CD14-positive monocyte (primary cell): ENCODE measurements at regions not wholly inside any gene's neighbourhood (a gene's known extent, or its start where the extent isn't known, plus 50 kb on each side); places are given as distances from the start of the nearest gene placed in this dataset.

ENCODE experiments used
- DNase-seq, 3 donors: peaks; one replicate each; pipeline ENCODE4 v3.0.0-alpha.2; 2011 to 2022
- H2AFZ ChIP-seq: 2 replicates; pipeline ENCODE4 v1.6.0; 2012; ENCODE audit warnings: mild to moderate bottlenecking, low read depth, low read length, inconsistent platforms; ENCODE audit not compliant: insufficient read depth, poor library complexity, severe bottlenecking
- H3K27ac ChIP-seq, 2 donors: 1 replicate in 1 of 2; 2 replicates in 1 of 2; pipeline ENCODE4 v1.5.1; 2012 to 2013; ENCODE audit warnings: low read length in 2 of 2, control low read depth in 1 of 2, inconsistent platforms in 1 of 2, low read depth in 1 of 2, mild to moderate bottlenecking in 1 of 2
- H3K27me3 ChIP-seq, 2 donors: one replicate each; pipeline versions ENCODE4 v1.6.0 to v1.6.1; 2011 to 2013; ENCODE audit warnings: low read length in 2 of 2; ENCODE audit not compliant: control insufficient read depth in 2 of 2, insufficient read depth in 2 of 2
- H3K36me3 ChIP-seq, 2 donors: replicated peaks in 1 of 2; 1 replicate in 1 of 2; 2 replicates in 1 of 2; pipeline versions ENCODE4 v1.5.1 to v1.6.1; 2012 to 2013; ENCODE audit warnings: low read length in 2 of 2, control low read depth in 1 of 2, inconsistent platforms in 1 of 2, mild to moderate bottlenecking in 1 of 2; ENCODE audit not compliant: insufficient read depth in 2 of 2, control insufficient read depth in 1 of 2
- H3K4me1 ChIP-seq, 2 donors: 1 replicate in 1 of 2; 2 replicates in 1 of 2; pipeline versions ENCODE4 v1.5.1 to v1.6.1; 2012 to 2013; ENCODE audit warnings: low read length in 2 of 2, control low read depth in 1 of 2, inconsistent platforms in 1 of 2, mild to moderate bottlenecking in 1 of 2, moderate library complexity in 1 of 2; ENCODE audit not compliant: insufficient read depth in 2 of 2, control insufficient read depth in 1 of 2
- H3K4me2 ChIP-seq: replicated peaks from 2 replicates; pipeline ENCODE3; 2012; ENCODE audit warnings: low read length, moderate library complexity, mild to moderate bottlenecking; ENCODE audit not compliant: poor library complexity, severe bottlenecking; ENCODE audit errors: extremely low read depth
- H3K4me3 ChIP-seq, 3 experiments: fragments of 200-600 bp in 1 of 3; sonication (generic) in 1 of 3; replicated peaks in 1 of 3; 1 replicate in 2 of 3; 2 replicates in 1 of 3; pipeline ENCODE4 v1.5.1; 2011 to 2013; ENCODE audit warnings: low read length in 3 of 3, mild to moderate bottlenecking in 3 of 3, control low read depth in 2 of 3, low read depth in 2 of 3, inconsistent platforms in 1 of 3, moderate library complexity in 1 of 3
- H3K79me2 ChIP-seq: 2 replicates; pipeline ENCODE4 v1.6.0; 2012; ENCODE audit warnings: mild to moderate bottlenecking, control low read depth, inconsistent platforms, low read length, moderate library complexity; ENCODE audit not compliant: insufficient read depth
- H3K9ac ChIP-seq: 2 replicates; pipeline ENCODE4 v1.6.0; 2017; ENCODE audit warnings: low read length, mild to moderate bottlenecking; ENCODE audit not compliant: insufficient read depth, poor library complexity, severe bottlenecking
- H3K9me3 ChIP-seq, 2 donors: replicated peaks in 1 of 2; 1 replicate in 1 of 2; 2 replicates in 1 of 2; pipeline versions ENCODE4 v1.5.1 to v1.6.1; 2012 to 2013; ENCODE audit warnings: low read length in 2 of 2, control low read depth in 1 of 2; ENCODE audit not compliant: control insufficient read depth in 1 of 2, insufficient read depth in 1 of 2
- H4K20me1 ChIP-seq: 2 replicates; pipeline ENCODE4 v1.6.0; 2012; ENCODE audit warnings: mild to moderate bottlenecking, low read length, control low read depth, moderate library complexity; ENCODE audit not compliant: insufficient read depth
- H3K27ac Mint-ChIP-seq, 7 donors: one replicate each; pipeline ENCODE4 v1.8.0; 2020; ENCODE audit warnings: mild to moderate bottlenecking in 7 of 7, mixed read lengths in 7 of 7, moderate library complexity in 6 of 7, inconsistent platforms in 2 of 7
- H3K27me3 Mint-ChIP-seq, 3 donors: one replicate each; pipeline ENCODE4 v1.8.0; 2021 to 2022; ENCODE audit warnings: low read depth in 3 of 3, mild to moderate bottlenecking in 3 of 3, mixed read lengths in 3 of 3, moderate library complexity in 3 of 3, inconsistent platforms in 1 of 3
- H3K36me3 Mint-ChIP-seq, 2 donors: one replicate each; pipeline ENCODE4 v1.8.0; 2020; ENCODE audit warnings: mixed read lengths in 2 of 2, inconsistent platforms in 1 of 2, mild to moderate bottlenecking in 1 of 2
- H3K4me1 Mint-ChIP-seq: one replicate; pipeline ENCODE4 v1.8.0; 2020; ENCODE audit warnings: mild to moderate bottlenecking, mixed read lengths
- H3K4me3 Mint-ChIP-seq, 2 donors: one replicate each; pipeline ENCODE4 v1.8.0; 2020; ENCODE audit warnings: mild to moderate bottlenecking in 2 of 2, mixed read lengths in 2 of 2, moderate library complexity in 1 of 2
- H3K9me3 Mint-ChIP-seq, 7 donors: one replicate each; pipeline ENCODE4 v1.8.0; 2020 to 2022; ENCODE audit warnings: mixed read lengths in 7 of 7, mild to moderate bottlenecking in 6 of 7, moderate library complexity in 6 of 7, inconsistent platforms in 2 of 7
- WGBS: methylation state at CpG from one replicate; pipeline ENCODE4 v1.1.5; 2013; ENCODE audit warnings: missing lambda C conversion rate; ENCODE audit not compliant: insufficient coverage; 5-methylcytosine and 5-hydroxymethylcytosine counted together
- intact Hi-C, 2 donors: fragments of 100-400 bp; cut with micrococcal nuclease; formaldehyde crosslinking; loops; one replicate each; pipeline versions ENCODE4 v1.15.0 to v1.15.1; 2023
- TF ChIP-seq, protein P1 (sequence below): fragments of 200-600 bp; IDR thresholded peaks from one replicate; pipeline ENCODE4 v1.8.0; 2022; ENCODE audit warnings: antibody characterized with exemption, mild to moderate bottlenecking

DNA sequence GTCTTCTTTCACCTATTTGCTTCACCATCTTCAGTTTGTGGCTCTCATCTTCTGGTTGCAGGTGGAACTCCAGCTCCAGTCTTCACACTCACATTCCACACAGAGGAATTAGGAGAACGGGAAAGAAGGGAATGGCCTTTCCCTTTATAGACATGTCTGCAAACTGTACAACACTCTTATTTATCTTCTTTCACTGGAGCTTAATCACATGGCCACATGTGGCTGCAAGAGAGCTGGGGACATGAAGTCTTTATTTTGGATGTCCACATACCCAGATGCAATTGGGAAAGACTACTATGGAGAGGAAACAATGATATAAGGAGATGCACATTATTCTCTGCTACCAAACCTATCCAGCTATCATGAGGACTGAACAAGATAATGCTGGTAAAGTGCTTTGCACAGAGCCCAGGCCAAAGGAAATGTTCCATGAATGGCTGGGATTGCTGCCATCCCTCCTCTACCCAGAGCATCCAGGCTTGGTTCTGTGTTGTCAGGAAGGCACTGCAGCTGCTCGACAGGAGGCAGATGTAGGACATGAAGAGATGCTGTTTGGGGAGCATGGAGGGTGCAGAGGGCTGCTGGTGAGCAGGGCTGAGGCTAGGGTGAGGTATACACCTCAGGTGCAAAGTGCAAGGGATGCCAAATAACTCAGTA, 183.8 kb upstream of the TBX20 start:
- Mint-ChIP-seq H3K4me1 (no peaks in the 10 kb centered on the region), H3K27ac (no peak overlapping the region), H3K9me3 (peaks cover 0 to 2% (median 0%) of the 10 kb centered on the region in 7 donors), H3K4me3 (no peak overlapping the region), H3K36me3 (no peaks in the 10 kb centered on the region), H3K27me3 (peaks cover 0 to 5% (median 5%) of the 10 kb centered on the region in 3 donors)
- no peaks in the 10 kb centered on the region for H3K79me2 ChIP-seq
- no peak overlapping the region for H3K9ac ChIP-seq
- DNase-seq = no peak
- no peaks in the 10 kb centered on the region for H3K9me3 ChIP-seq
- H3K4me1 ChIP-seq = no peaks in the 10 kb centered on the region
- no peaks in the 10 kb centered on the region for H3K36me3 ChIP-seq
- no peak overlapping the region for H3K4me3 ChIP-seq
- H3K27ac ChIP-seq = no peak overlapping the region
- intact Hi-C loops = no loop called here
- H4K20me1 ChIP-seq = no peaks in the 10 kb centered on the region
- H2AFZ ChIP-seq = no peak overlapping the region
- no peaks in the 10 kb centered on the region for H3K27me3 ChIP-seq
- TF ChIP-seq, protein P1, sequence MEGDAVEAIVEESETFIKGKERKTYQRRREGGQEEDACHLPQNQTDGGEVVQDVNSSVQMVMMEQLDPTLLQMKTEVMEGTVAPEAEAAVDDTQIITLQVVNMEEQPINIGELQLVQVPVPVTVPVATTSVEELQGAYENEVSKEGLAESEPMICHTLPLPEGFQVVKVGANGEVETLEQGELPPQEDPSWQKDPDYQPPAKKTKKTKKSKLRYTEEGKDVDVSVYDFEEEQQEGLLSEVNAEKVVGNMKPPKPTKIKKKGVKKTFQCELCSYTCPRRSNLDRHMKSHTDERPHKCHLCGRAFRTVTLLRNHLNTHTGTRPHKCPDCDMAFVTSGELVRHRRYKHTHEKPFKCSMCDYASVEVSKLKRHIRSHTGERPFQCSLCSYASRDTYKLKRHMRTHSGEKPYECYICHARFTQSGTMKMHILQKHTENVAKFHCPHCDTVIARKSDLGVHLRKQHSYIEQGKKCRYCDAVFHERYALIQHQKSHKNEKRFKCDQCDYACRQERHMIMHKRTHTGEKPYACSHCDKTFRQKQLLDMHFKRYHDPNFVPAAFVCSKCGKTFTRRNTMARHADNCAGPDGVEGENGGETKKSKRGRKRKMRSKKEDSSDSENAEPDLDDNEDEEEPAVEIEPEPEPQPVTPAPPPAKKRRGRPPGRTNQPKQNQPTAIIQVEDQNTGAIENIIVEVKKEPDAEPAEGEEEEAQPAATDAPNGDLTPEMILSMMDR = no peak
- WGBS = 94% methylated on average over 2 of the region's 2 CpGs
- H3K4me2 ChIP-seq = no peak overlapping the region

DNA sequence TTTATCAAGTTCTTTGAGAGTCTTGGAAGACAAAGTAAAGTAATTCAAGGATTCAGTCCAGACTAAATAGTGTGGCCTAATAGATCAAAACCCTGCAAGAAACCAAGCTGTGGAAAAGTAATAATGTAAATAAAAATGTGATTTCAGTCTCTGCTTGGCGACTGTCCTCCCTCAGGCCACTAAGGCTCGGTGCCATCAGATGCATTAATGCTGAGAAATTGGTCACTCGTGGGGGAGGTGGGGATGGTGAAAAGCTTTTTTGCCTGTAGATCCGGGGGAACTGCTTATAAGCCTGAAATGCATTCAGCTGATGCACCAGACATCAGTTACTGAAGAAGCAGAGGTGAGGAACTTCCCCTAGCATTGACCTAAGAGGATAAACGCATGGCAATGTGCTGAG, 182.6 kb upstream of the TBX20 start:
- no peaks in the 10 kb centered on the region for H3K4me1 Mint-ChIP-seq
- H3K4me2 ChIP-seq = no peak overlapping the region
- no peaks in the 10 kb centered on the region for H3K36me3 Mint-ChIP-seq
- WGBS = 89% methylated on average over 4 of the region's 5 CpGs
- peaks cover 2 to 8% (median 4%) of the 10 kb centered on the region in 7 donors for H3K9me3 Mint-ChIP-seq
- peaks cover 3 to 4% of the 10 kb centered on the region in 2 donors for H3K9me3 ChIP-seq
- H3K4me1 ChIP-seq = no peaks in the 10 kb centered on the region
- H3K27ac ChIP-seq = no peak overlapping the region
- no peak overlapping the region for H2AFZ ChIP-seq
- peak overlapping the region in 1 of 7 donors; percentile 5 for H3K27ac Mint-ChIP-seq
- DNase-seq = no peak
- peaks cover 0 to 5% (median 5%) of the 10 kb centered on the region in 3 donors for H3K27me3 Mint-ChIP-seq
- H3K4me3 ChIP-seq = no peak overlapping the region
- H3K36me3 ChIP-seq = no peaks in the 10 kb centered on the region
- H4K20me1 ChIP-seq = no peaks in the 10 kb centered on the region
- no peak overlapping the region for H3K4me3 Mint-ChIP-seq
- intact Hi-C loops = no loop called here
- H3K9ac ChIP-seq = no peak overlapping the region
- TF ChIP-seq, protein P1 = no peak
- H3K79me2 ChIP-seq = no peaks in the 10 kb centered on the region
- H3K27me3 ChIP-seq = no peaks in the 10 kb centered on the region
